HAP-1 (cell line): ENCODE measurements at regions not wholly inside any gene's neighbourhood (a gene's known extent, or its start where the extent isn't known, plus 50 kb on each side); places are given as distances from the start of the nearest gene placed in this dataset.

Experiments used
- DNase-seq, 2 experiments: peaks; one replicate each; pipeline ENCODE4 v3.0.0-alpha.2; 2016 to 2020; ENCODE audit warnings: low spot score in 2 of 2
- H3K27me3 ChIP-seq: fragments of 250-450 bp; sonication (Bioruptor Pico); 2 replicates; pipeline ENCODE4 v1.5.1; 2020; ENCODE audit warnings: low read depth, mild to moderate bottlenecking, moderate library complexity
- H3K36me3 ChIP-seq: fragments of 250-450 bp; sonication (Bioruptor Pico); replicated peaks from 2 replicates; pipeline ENCODE4 v1.5.1; 2020; ENCODE audit warnings: mild to moderate bottlenecking
- H3K4me1 ChIP-seq: fragments of 250-450 bp; sonication (Bioruptor Pico); 2 replicates; pipeline ENCODE4 v1.5.1; 2020; ENCODE audit warnings: mild to moderate bottlenecking
- H3K4me3 ChIP-seq: fragments of 250-450 bp; sonication (Bioruptor Pico); 2 replicates; pipeline ENCODE4 v1.5.1; 2020; ENCODE audit warnings: mild to moderate bottlenecking, moderate library complexity
- H3K9me3 ChIP-seq: fragments of 250-450 bp; sonication (Bioruptor Pico); 2 replicates; pipeline ENCODE4 v1.5.1; 2020; ENCODE audit warnings: mild to moderate bottlenecking, moderate library complexity
- in situ Hi-C: fragments of 300-500 bp; cut with MboI; formaldehyde crosslinking; loops from 3 replicates; pipeline ENCODE4 v1.14.3; 2020; ENCODE audit warnings: low sequenced_read_pairs, inconsistent platforms, mixed read lengths

- H3K4me1 ChIP-seq, result no peaks in the 10 kb centered on the region
- in situ Hi-C loops, result no loop called here
- H3K27me3 ChIP-seq, result no peaks in the 10 kb centered on the region
- no peak for DNase-seq
- H3K9me3 ChIP-seq, result no peaks in the 10 kb centered on the region
- H3K36me3 ChIP-seq, result no peaks in the 10 kb centered on the region
- no peak overlapping the region for H3K4me3 ChIP-seq
Observed at GRCh38 chr10:108655057-108655456, 1268.3 kb downstream of the XPNPEP1 start.

- in situ Hi-C loops, result no loop called here
- no peaks in the 10 kb centered on the region for H3K4me1 ChIP-seq
- H3K9me3 ChIP-seq, result no peaks in the 10 kb centered on the region
- H3K4me3 ChIP-seq, result no peak overlapping the region
- DNase-seq, result no peak
- no peaks in the 10 kb centered on the region for H3K36me3 ChIP-seq
- H3K27me3 ChIP-seq, result no peaks in the 10 kb centered on the region
Observed at GRCh38 chr10:108653531-108653930, 1269.8 kb downstream of the XPNPEP1 start.

GRCh38 chr10:108639010-108639409 lies 1284.3 kb downstream of the XPNPEP1 start:
- Histone ChIP-seq H3K36me3 (no peaks in the 10 kb centered on the region), H3K27me3 (no peaks in the 10 kb centered on the region), H3K4me3 (no peak overlapping the region), H3K9me3 (no peaks in the 10 kb centered on the region), H3K4me1 (no peaks in the 10 kb centered on the region)
- no peak for DNase-seq
- in situ Hi-C loops, result no loop called here

GRCh38 chr10:108638225-108638624 lies 1285.1 kb downstream of the XPNPEP1 start:
- H3K9me3 ChIP-seq, result no peaks in the 10 kb centered on the region
- no peak for DNase-seq
- in situ Hi-C loops, result no loop called here
- H3K27me3 ChIP-seq, result no peaks in the 10 kb centered on the region
- H3K4me3 ChIP-seq, result no peak overlapping the region
- H3K4me1 ChIP-seq, result no peaks in the 10 kb centered on the region
- H3K36me3 ChIP-seq, result no peaks in the 10 kb centered on the region

- Histone ChIP-seq H3K27me3 (no peaks in the 10 kb centered on the region), H3K4me1 (no peaks in the 10 kb centered on the region), H3K9me3 (no peaks in the 10 kb centered on the region), H3K4me3 (no peak overlapping the region), H3K36me3 (no peaks in the 10 kb centered on the region)
- no peak for DNase-seq
- in situ Hi-C loops, result no loop called here
Observed at GRCh38 chr10:108633046-108633445, 1290.3 kb downstream of the XPNPEP1 start.

- no peak for DNase-seq
- no peaks in the 10 kb centered on the region for H3K27me3 ChIP-seq
- in situ Hi-C loops, result no loop called here
- no peak overlapping the region for H3K4me3 ChIP-seq
- H3K4me1 ChIP-seq, result no peaks in the 10 kb centered on the region
- H3K36me3 ChIP-seq, result no peaks in the 10 kb centered on the region
- H3K9me3 ChIP-seq, result no peaks in the 10 kb centered on the region
Observed at GRCh38 chr10:108632144-108632543, 1291.2 kb downstream of the XPNPEP1 start.

- in situ Hi-C loops, result no loop called here
- Histone ChIP-seq H3K27me3 (no peaks in the 10 kb centered on the region), H3K9me3 (no peaks in the 10 kb centered on the region), H3K4me3 (no peak overlapping the region), H3K4me1 (no peaks in the 10 kb centered on the region), H3K36me3 (no peaks in the 10 kb centered on the region)
- no peak for DNase-seq
Observed at GRCh38 chr10:108631332-108631731, 1292.0 kb downstream of the XPNPEP1 start.

GRCh38 chr10:108629834-108630233 lies 1293.5 kb downstream of the XPNPEP1 start:
- no peaks in the 10 kb centered on the region for H3K36me3 ChIP-seq
- in situ Hi-C loops, result no loop called here
- no peaks in the 10 kb centered on the region for H3K4me1 ChIP-seq
- no peak for DNase-seq
- H3K9me3 ChIP-seq, result no peaks in the 10 kb centered on the region
- no peak overlapping the region for H3K4me3 ChIP-seq
- no peaks in the 10 kb centered on the region for H3K27me3 ChIP-seq

- DNase-seq, result no peak
- no peaks in the 10 kb centered on the region for H3K9me3 ChIP-seq
- H3K4me3 ChIP-seq, result no peak overlapping the region
- H3K4me1 ChIP-seq, result no peaks in the 10 kb centered on the region
- in situ Hi-C loops, result no loop called here
- H3K27me3 ChIP-seq, result no peaks in the 10 kb centered on the region
- no peaks in the 10 kb centered on the region for H3K36me3 ChIP-seq
Observed at GRCh38 chr10:108624052-108624451, 1299.3 kb downstream of the XPNPEP1 start.

GRCh38 chr10:108620821-108621534 lies 1302.3 kb downstream of the XPNPEP1 start:
- Histone ChIP-seq H3K27me3 (no peaks in the 10 kb centered on the region), H3K4me3 (no peak overlapping the region), H3K9me3 (no peaks in the 10 kb centered on the region), H3K36me3 (no peaks in the 10 kb centered on the region), H3K4me1 (no peaks in the 10 kb centered on the region)
- in situ Hi-C loops, result no loop called here
- DNase-seq, result no peak

GRCh38 chr10:108616559-108617285 lies 1306.6 kb downstream of the XPNPEP1 start:
- Histone ChIP-seq H3K27me3 (no peaks in the 10 kb centered on the region), H3K4me1 (no peaks in the 10 kb centered on the region), H3K9me3 (no peaks in the 10 kb centered on the region), H3K4me3 (no peak overlapping the region), H3K36me3 (no peaks in the 10 kb centered on the region)
- DNase-seq, result no peak
- in situ Hi-C loops, result no loop called here

- no peaks in the 10 kb centered on the region for H3K4me1 ChIP-seq
- in situ Hi-C loops, result no loop called here
- H3K9me3 ChIP-seq, result no peaks in the 10 kb centered on the region
- no peaks in the 10 kb centered on the region for H3K36me3 ChIP-seq
- no peak overlapping the region for H3K4me3 ChIP-seq
- DNase-seq, result no peak
- H3K27me3 ChIP-seq, result no peaks in the 10 kb centered on the region
Observed at GRCh38 chr10:108615576-108616320, 1307.6 kb downstream of the XPNPEP1 start.

GRCh38 chr10:108612485-108612884 lies 1310.8 kb downstream of the XPNPEP1 start:
- Histone ChIP-seq H3K4me1 (no peaks in the 10 kb centered on the region), H3K9me3 (no peaks in the 10 kb centered on the region)
- in situ Hi-C loops, result no loop called here

GRCh38 chr10:108608860-108609259 lies 1314.5 kb downstream of the XPNPEP1 start:
- DNase-seq, result no peak
- in situ Hi-C loops, result no loop called here
- no peaks in the 10 kb centered on the region for H3K27me3 ChIP-seq
- H3K36me3 ChIP-seq, result no peaks in the 10 kb centered on the region
- H3K9me3 ChIP-seq, result no peaks in the 10 kb centered on the region
- no peaks in the 10 kb centered on the region for H3K4me1 ChIP-seq
- H3K4me3 ChIP-seq, result no peak overlapping the region

More at GRCh38 chr10:108612485-108612884, 1310.8 kb downstream of the XPNPEP1 start:
- no peaks in the 10 kb centered on the region for H3K27me3 ChIP-seq
- DNase-seq, result no peak
- no peaks in the 10 kb centered on the region for H3K36me3 ChIP-seq
- no peak overlapping the region for H3K4me3 ChIP-seq
